EH (cell line): ENCODE measurements at regions not wholly inside any gene's neighbourhood (a gene's known extent, or its start where the extent isn't known, plus 50 kb on each side); places are given as distances from the start of the nearest gene placed in this dataset.

Experiments
- DNase-seq: peaks from one replicate; pipeline ENCODE4 v3.0.0-alpha.2; 2015; ENCODE audit warnings: low read depth

- DNase-seq = no peak
Measured at GRCh38 chr17:12376276-12376675, 289.4 kb upstream of the MYOCD start.

GRCh38 chr17:12386225-12386624 lies 279.5 kb upstream of the MYOCD start:
- peak; percentile 94 for DNase-seq

GRCh38 chr17:12388226-12388625 lies 277.5 kb upstream of the MYOCD start:
- DNase-seq = peak; percentile 95

- no peak for DNase-seq
Measured at GRCh38 chr17:12389421-12389820, 276.3 kb upstream of the MYOCD start.

- DNase-seq = no peak
Measured at GRCh38 chr17:12390631-12391030, 275.1 kb upstream of the MYOCD start.

GRCh38 chr17:12391468-12391867 lies 274.2 kb upstream of the MYOCD start:
- DNase-seq = peak; percentile 81

GRCh38 chr17:12395733-12396354 lies 269.8 kb upstream of the MYOCD start:
- DNase-seq = peak; percentile 38

- DNase-seq = no peak
Measured at GRCh38 chr17:12398441-12399051, 267.1 kb upstream of the MYOCD start.

GRCh38 chr17:12402963-12403622 lies 262.6 kb upstream of the MYOCD start:
- DNase-seq = peak; percentile 96

GRCh38 chr17:12403881-12404398 lies 261.8 kb upstream of the MYOCD start:
- DNase-seq = no peak

GRCh38 chr17:12406623-12407215 lies 259.0 kb upstream of the MYOCD start:
- peak; percentile 69 for DNase-seq

GRCh38 chr17:12407495-12408252 lies 258.0 kb upstream of the MYOCD start:
- DNase-seq = no peak

GRCh38 chr17:12409082-12409481 lies 256.6 kb upstream of the MYOCD start:
- no peak for DNase-seq

GRCh38 chr17:12410717-12411116 lies 255.0 kb upstream of the MYOCD start:
- no peak for DNase-seq

- peak; percentile 89 for DNase-seq
Measured at GRCh38 chr17:12415031-12415430, 250.7 kb upstream of the MYOCD start.

- DNase-seq = no peak
Measured at GRCh38 chr17:12421077-12421476, 244.6 kb upstream of the MYOCD start.

GRCh38 chr17:12421646-12422306 lies 243.9 kb upstream of the MYOCD start:
- no peak for DNase-seq

- no peak for DNase-seq
Measured at GRCh38 chr17:12422651-12423050, 243.0 kb upstream of the MYOCD start.

- no peak for DNase-seq
Measured at GRCh38 chr17:12423337-12423736, 242.4 kb upstream of the MYOCD start.

GRCh38 chr17:12429116-12429515 lies 236.6 kb upstream of the MYOCD start:
- DNase-seq = no peak

- DNase-seq = no peak
Measured at GRCh38 chr17:12431188-12431587, 234.5 kb upstream of the MYOCD start.

GRCh38 chr17:12438212-12438611 lies 227.5 kb upstream of the MYOCD start:
- no peak for DNase-seq
